HG03571 (cell line): ENCODE measurements at regions not wholly inside any gene's neighbourhood (a gene's known extent, or its start where the extent isn't known, plus 50 kb on each side); places are given as distances from the start of the nearest gene placed in this dataset.
"Not testable (repeated sequence)": the region's sequence is repeated elsewhere in the genome, so short reads cannot be mapped to it uniquely, and the experiment has no call there.

Experiments used
- ATAC-seq: cut with Tn5 transposase; IDR thresholded peaks from one replicate; pipeline ENCODE4 v1.9.1; 2021; ENCODE audit not compliant: unreplicated experiment

DNA sequence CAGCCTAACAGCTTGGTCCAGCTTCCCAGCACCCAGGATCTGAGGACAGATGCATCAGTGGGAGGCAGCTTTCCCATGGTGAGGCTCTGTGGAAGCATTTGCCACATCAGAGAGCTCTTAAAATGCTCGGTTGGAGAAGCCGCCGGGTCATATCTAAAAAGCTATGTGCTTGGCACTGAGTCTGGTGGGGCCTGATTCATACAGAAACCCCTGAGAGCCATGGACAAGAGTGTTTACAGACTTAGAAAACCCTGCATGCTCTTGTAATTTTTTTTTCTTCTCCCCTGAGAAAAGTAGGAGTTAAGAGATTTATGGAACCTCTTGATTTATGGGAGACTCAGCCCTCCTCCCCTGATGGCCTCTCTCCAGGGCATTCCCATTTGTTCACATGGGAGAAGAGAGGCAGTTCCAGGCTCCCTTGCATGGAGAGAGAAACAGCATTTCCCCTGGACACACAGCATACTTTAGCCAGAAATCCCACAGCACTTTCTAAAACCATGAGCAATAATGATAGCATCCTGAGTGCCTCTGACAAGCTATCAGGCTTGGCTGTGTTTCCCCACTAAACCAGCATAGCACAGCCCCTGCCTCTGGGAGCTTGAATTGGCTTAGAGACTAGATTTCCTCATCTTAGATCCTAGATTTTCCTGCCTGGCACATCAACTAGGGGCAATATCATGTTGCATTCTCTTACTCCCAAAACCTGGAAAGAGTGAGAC, 322.1 kb upstream of the AUTS2 start:
- ATAC-seq: no peak

DNA sequence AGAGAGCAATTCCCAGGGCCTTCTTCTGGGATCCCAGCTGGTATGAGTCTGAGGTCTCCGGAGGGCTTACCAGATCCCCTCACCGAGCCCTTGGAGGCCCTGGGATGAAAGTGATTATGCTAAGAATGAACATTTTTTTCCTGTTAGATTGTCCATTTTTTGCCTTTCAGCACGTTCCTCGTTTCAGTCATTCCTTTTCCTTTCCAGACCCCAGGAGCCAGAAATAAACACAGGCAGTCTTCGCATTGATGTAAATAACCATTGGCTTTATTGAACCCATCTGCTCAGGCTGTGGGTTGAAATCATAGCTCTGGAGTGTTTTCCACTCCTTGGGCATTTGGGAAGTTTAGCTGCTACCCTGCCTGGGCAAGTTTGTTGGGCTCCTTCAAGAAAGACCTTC, 320.9 kb upstream of the AUTS2 start:
- ATAC-seq: no peak

DNA sequence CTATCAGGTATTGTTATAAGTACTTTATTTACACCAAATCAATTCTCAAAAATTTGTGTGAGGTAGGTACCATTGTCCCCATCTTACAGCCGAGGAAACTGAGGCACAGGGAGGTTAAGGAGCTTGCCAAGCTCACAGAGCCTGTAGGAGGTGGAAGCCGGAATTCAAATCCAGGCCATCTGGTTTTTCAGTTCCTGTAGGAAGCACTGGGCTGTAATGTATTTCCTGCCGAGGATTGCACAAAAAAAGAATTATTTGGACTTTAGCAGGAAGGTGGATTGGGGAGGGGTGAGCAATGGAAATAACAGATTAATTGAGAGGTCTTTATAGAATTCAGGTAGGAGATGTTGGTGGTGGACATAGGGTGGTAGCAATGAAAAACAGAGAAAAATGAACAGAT, 315.3 kb upstream of the AUTS2 start:
- ATAC-seq: no peak

DNA sequence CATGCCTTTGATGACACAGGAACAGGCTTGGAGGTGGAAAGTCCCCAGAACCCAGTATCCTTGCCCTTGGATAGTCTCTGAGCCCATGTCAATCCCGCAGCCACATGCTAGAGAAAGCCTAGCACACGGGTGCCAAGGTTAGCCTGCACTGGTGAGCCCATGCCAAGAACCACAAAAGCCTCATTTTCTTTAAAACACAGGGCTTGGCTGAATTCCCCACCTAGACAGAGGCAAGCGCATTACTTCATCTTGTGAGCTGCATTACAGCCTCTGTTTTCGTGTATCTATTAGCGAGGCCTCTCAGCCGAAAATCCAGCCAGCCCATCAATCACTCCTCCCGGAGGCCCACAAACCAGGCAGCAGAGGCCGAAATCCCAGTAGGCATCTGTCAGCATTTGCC, 314.9 kb upstream of the AUTS2 start:
- no peak for ATAC-seq

DNA sequence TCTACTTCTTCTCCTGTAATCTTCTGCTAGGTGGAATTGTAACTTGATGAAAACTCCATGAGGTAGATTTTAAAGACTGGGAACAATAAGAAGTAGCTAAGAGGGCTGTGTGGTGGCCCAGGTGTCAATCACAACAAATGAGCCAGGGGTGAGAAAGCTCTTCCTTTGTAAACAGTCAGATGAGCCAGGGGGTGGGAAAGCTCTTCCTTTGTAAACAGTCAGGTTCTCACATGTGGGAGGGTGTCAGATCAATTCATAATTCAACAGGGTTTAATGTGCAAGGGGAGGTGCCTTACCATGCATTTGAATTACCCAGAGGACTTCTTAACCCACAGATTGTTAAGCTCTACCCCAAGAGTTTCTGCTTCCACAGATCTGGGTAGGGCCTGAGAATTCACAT, 312.4 kb upstream of the AUTS2 start:
- ATAC-seq: no peak

DNA sequence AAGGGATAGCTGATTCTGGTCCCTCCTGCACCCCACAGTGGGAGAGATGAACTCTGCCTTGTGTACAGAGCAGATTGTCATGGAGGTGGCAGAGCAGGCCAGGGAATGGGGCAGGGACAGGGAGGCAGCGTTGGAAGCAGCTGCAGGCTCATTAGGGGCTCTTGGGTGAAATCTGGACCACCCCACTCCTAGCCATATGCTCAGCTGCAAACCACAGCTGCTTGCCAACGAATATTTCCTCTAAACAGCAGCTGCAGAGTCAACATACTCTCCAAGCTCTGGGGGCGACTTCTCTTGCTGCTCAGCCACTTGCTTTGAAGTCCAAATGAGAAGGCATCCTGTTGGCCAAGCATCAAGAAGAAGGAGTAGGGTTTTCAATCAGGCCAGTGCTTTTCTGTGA, 302.3 kb upstream of the AUTS2 start:
- no peak for ATAC-seq

DNA sequence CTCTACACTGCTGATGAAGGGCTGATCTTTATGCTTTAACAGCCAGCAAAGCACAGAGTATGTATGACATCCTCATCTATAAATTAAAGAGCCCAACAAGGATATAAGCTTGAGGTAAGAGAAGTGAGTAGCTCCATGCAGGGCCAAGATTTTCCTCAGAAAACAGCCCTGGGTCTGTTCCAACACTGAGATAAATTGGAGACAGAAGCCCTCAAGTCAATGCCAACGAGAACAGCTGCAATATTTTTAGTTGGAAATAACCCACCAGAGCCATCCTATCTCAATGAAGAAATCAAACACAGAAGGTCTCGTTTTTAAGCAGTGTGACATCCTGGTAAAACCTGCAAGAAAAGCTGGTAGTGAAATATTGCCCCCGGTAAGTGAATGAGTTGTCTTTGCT, 297.0 kb upstream of the AUTS2 start:
- no peak for ATAC-seq

DNA sequence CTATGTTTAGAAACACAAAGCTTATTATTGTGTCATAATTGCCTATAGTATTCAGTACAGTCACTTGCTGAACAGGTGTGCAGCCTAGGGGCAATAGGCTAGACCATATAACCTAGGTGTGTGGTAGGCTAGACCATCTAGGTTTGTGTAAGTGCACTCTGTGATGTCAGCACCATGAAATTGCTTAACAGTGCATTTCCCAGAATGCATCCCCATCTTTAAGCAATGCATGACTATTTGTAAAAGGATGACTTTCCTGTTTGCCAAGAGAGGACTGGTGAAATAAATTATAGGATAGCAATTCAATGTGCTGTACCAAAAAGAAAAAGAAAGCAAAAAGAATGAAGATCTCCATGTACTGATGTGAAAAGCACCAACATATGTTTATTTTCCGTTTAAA, 288.7 kb upstream of the AUTS2 start:
- no peak for ATAC-seq

DNA sequence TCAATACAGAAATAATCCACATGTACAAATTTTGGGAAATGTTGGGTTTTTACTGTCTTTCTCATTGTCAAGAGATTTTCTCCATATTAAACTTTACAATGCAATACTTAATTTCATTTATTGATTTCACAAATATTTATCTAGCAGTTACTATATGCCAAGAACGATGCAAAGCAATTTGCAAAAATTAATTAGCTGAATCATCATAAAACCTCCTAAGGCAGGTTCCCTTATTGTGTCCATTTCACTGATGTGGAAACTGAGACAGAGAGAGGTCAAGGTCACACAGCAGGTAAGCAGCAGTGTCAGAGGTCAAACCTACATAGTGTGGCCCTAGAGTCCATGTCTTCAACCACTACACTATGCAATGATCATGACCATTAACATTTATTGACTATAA, 286.8 kb upstream of the AUTS2 start:
- ATAC-seq: no peak

DNA sequence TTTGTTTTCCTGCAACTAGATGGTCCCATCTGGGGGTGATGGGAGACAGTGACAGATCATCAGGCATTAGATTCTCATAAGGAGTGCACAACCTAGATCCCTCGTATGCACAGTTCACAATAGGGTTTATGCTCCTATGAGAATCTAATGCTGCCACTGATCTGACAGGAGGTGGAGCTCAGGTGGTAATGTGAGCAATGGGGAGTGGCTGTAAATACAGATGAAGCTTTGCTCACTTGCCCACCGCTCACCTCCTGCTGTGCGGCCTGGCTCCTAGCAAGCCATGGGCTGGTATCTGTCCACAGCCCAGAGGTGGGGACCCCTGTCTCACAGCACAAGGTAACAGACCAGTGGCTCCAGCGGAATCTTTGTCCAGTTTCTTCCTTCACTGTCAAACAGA, 284.4 kb upstream of the AUTS2 start:
- not testable (repeated sequence) for ATAC-seq

DNA sequence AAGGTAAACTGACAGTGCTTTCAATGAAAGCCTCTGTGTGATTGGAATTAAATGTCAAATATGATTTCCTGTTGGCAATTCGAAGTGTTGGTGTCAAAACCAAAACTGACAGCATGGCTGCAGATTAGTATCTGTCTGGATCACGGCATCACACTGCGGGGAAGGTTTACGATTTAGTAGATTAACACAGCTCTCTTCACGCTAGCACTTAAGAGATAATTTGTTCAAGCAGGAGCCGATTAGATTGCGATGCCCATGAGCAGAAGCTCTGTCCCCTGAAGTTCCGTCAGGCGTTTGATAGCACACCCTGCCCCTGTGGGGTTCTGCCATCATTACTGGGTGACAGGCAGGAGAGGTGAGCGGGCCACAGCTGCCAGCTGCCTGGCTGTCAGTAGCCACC, 279.5 kb upstream of the AUTS2 start:
- ATAC-seq: no peak

DNA sequence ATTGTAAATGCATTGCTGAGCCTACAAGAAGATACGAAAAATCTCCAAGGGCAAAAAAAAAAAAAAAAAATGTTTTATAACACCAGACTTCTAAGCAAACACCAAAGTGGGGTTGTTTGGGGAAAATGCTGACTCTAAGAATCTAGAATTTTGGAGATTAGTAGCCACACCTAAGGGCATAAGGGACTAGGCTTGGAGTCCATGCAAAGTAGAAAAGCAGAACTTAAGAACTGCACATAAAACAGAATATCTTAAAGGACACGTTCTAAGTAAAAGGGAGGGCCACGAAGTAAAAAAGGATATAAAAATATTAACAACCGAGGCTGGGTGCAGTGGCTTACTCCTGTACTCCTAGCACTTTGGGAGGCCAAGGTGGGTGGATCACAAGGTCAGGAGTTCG, 269.8 kb upstream of the AUTS2 start:
- ATAC-seq: no peak

DNA sequence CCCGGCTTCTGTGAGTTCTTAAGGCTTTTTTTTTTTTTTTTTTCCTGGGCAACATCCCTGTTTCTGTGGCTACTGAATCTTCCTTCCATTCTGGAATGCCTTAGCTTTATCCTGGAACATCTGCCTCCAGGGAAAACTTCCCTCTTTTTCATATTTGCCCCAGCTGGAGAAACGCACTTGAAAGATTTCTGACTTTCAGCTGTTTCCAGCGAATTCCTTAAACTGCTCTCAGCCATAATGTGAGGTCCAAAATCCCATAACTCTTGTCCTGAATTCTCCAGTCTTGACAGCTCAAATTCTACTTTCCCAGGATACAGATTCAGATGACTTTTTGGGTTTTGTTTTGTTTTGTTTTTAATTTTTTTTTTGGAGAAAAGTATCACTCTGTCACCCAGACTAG, 263.6 kb upstream of the AUTS2 start:
- ATAC-seq: no peak

DNA sequence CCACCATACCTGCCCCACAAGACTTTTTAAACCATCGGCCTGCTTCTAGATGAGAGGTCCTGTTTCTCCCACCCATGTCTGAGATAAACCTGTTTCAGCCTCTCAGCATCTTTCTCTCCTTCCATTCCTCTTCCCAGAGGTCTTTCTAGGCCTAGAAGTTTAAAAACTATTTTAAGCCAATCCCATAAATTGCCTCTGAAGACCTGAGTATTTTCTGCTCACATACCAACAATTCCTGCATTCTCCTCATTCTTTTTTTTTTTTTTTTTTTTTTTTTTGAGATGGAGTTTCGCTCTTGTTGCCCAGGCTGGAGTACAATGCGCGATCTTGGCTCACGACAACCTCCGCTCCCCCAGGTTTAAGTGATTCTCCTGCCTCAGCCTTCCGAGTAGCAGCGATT, 262.9 kb upstream of the AUTS2 start:
- ATAC-seq: no peak

DNA sequence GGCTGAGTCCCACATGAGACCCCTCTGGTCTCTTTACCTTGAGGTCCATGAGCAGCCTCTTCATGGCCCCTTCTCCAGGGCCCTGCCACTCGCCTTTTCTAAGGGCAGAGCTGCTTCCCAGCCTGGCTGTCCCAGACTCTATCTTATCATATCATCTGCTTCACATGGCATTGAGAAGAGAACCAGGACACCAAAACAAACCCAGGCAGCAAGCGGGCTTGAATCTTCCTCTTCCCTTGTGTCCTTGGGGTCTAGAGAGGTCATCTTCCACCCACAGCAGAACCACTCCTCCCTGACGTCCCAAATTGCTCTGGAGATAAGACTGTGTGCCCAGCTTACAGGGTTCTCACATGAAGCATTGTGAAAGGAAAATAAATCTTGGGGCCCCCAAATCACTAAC, 261.3 kb upstream of the AUTS2 start:
- ATAC-seq: no peak

DNA sequence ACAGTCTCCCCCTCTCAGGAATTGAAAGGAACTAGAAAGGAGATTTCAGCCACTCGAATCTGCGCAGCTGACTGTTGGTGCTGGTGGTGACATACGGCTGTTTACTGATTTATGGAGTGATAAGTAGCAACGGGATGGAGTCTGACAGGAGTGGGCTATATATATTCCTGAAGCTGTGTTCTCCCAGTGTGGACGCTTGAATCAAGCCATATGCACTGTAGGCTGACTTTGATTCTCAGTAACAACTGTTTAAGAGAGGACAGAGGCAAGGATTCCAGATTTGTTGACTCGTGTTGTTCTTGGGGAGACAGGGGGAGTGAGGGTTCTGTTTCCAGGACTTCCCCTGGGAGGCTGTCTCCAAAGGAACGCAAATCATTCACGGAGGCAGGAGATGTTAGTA, 260.1 kb upstream of the AUTS2 start:
- ATAC-seq: no peak

DNA sequence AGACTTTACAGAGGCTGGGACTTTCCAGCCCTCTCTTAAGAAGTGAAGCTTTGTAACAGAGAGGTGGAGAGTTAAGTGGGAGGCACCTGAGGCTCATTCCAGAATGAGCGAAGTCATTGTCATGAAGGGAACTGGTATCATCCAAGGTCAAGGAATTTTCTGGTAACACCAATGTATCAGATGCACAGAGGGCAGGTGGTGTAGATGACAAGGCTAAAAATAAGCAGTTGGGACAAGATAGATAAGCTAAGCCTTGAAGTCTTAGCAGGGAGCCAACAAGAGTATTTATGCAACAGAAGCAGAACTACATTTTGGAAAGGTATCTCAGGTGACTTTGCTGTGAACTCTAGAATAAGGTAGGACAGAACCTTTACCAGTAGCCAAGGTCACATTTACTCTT, 257.0 kb upstream of the AUTS2 start:
- no peak for ATAC-seq

DNA sequence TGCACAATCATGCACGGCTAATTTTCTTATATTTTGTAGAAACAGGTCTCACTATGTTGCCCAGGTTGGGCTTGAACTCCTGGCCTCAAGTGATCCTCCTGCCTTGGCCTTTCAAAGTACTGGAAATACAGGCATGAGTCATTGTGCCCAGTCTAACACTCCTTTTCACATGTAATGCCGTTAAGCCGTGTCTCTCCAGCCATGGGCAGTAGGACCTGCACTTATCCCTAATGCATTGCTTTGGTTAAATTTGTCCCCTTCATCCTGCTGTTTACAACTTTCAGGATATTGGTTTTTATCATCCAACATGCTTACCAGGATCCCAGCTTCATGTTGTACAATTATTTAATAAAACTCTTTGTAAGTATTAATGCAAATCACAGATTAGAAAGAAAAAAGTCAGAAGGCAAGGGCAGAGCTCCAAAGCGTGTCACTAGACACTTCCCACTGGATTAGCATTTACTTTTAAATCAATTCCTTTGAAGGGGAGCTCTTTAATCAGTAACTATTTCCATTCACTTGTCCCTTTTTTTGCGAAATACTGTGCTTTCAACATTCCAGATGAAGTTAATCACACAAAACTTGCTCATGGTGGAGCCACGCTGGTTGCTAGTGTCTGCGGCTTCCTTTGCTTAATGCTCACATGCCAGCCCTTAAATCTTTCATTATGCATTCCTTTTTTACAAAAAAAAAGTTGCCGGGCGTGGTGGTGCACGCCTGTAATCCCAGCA, 256.0 kb upstream of the AUTS2 start:
- no peak for ATAC-seq

DNA sequence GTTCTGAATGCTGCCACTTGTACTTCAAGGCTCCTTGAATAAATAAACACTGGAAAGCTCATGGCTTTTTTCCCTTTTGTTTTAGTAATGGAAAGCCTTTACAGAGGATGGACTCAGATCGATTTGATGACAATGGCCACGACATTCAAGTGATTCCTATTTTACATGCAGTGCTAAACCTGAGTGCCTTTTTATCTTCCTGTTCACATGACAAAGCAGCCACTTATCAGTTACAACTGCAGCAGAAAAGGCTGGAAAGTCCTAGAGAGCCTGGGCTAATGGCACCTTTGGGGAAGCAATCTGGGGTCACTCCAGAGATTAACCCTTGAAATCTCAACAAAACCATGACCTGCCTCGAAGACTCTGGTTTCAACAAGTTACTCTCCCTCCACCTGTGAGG, 249.0 kb upstream of the AUTS2 start:
- ATAC-seq: no peak

DNA sequence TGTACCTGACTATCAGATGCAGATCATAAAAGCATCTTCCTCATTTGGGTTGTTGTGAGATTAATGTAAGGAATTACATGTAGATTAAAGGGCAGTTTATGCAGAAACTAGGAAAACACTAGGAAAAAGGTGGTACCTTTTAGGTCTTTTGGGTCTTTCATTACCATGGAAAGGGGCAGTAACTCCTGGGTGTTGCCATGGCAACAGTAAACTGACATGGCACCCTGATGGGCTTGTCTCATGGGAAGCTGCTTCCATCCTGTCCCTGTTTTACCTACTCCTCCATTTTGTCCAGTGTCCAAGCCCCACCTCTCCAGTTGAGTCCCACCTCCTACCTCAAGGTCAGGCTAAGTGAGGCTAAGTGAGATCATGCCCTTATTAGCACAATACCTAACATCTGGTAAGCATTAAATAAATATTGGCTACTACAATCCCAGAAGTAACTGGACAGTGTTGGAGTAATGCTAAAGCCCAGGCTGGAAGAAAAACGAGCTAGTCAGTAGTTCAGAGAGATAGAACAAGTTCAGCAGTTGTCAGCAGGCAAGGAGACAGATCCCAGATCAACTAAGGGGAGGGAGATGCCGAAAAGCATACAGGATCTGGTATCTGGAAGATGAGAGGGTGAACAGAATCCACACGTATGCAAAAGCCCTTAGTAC, 240.0 kb upstream of the AUTS2 start:
- ATAC-seq: no peak

DNA sequence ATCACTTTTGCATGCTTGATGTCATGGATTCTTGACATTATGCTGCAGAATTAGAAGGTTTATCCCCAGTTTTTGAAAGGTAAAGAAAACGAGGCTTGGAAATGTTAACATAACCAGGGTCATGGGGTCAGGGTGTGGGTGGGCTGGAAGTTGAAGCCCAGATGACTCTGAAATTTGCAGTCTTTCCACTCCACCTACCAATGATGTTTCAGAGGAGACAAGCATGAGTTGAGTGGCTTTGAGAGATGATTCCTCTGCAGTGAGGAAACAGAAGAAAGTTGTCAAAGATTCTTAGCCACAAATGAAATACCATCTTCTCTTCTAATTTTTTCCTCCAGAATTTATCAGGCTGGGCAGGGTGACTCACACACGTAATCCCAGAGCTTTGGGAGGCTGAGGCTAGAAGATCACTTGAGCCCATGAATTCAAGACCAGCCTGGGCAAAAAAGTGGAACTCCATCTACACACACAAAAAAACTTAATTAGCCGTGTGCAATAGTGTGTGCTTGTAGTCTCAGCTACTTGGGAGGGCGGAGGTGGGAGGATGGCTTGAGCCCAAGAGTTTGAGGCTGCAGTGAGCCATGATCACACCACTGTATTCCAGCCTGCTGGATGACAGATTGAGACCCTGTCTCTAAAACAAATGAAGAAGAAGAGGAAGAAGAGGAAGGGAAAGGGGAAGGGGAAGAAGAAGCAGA, 239.1 kb upstream of the AUTS2 start:
- no peak for ATAC-seq

DNA sequence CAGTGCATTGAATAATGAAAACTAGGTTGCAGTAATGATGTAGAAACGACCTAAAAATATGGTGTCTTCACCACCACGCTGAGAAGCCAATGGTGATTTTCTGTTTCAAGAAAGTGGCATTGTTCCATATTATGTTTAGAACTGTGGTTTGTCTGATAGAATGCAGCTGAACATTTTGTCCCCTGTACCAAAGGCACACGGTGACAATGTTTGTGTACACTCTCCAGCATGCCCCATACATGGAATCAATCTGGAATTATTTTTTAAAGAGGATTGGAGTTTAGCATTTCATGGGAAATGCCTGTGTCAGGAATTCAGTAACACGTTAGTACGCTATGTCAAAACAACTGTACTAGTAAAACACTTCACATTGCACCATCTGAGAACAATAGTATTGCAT, 237.4 kb upstream of the AUTS2 start:
- no peak for ATAC-seq
